T-cell (primary cell): ENCODE measurements at regions not wholly inside any gene's neighbourhood (a gene's known extent, or its start where the extent isn't known, plus 50 kb on each side); places are given as distances from the start of the nearest gene placed in this dataset.
"Not testable (repeated sequence)": the region's sequence is repeated elsewhere in the genome, so short reads cannot be mapped to it uniquely, and the experiment has no call there.

Source experiments
- ATAC-seq, 4 experiments: fragments of 200-7000 bp in 3 of 4; fragments of 150-1000 bp in 1 of 4; cut with Tn5 transposase; replicated peaks in 1 of 4; 1 replicate in 3 of 4; 2 replicates in 1 of 4; pipeline ENCODE4 v1.10.0; 2021; ENCODE audit warnings: moderate library complexity in 3 of 4, mild to moderate bottlenecking in 2 of 4, moderate number of reproducible peaks in 1 of 4
- CTCF ChIA-PET, 2 donors: fragments of 300-600 bp; sonication (Branson Sonifier 250); formaldehyde crosslinking; loops; one replicate each; lab custom pipeline; 2022; ENCODE audit warnings: antibody characterized with exemption in 2 of 2; lab: Charles Lee
- POLR2A ChIA-PET, 2 donors: fragments of 300-600 bp; sonication (Branson Sonifier 250); formaldehyde crosslinking; loops; one replicate each; lab custom pipeline; 2022; ENCODE audit warnings: antibody characterized with exemption in 2 of 2; lab: Charles Lee
- DNase-seq, 35 experiments: peaks; one replicate each; pipeline versions ENCODE4 v3.0.0 to v3.0.0-alpha.2; 2013 to 2023
- H3K27ac ChIP-seq: one replicate; pipeline ENCODE4 v1.5.1; 2013; ENCODE audit warnings: low read length
- H3K27me3 ChIP-seq, 2 experiments: replicated peaks in 1 of 2; 1 replicate in 1 of 2; 2 replicates in 1 of 2; pipeline versions ENCODE4 v1.6.1 to v1.7.0; 2013; ENCODE audit warnings: low read length in 1 of 2, mixed read lengths in 1 of 2; ENCODE audit not compliant: control insufficient read depth in 2 of 2, insufficient read depth in 2 of 2; ENCODE audit errors: extremely low read depth in 1 of 2
- H3K36me3 ChIP-seq, 2 donors: 1 replicate in 1 of 2; 2 replicates in 1 of 2; pipeline versions ENCODE4 v1.6.1 to v1.7.0; 2013; ENCODE audit warnings: low read length in 1 of 2; ENCODE audit not compliant: control insufficient read depth in 2 of 2, insufficient read depth in 1 of 2; ENCODE audit errors: extremely low read depth in 1 of 2
- H3K4me1 ChIP-seq, 2 experiments: 1 replicate in 1 of 2; 2 replicates in 1 of 2; pipeline versions ENCODE4 v1.6.1 to v1.7.0; 2013; ENCODE audit warnings: low read length in 2 of 2, mixed read lengths in 1 of 2; ENCODE audit not compliant: insufficient read depth in 2 of 2, control insufficient read depth in 1 of 2; ENCODE audit errors: extremely low read depth in 1 of 2
- H3K4me3 ChIP-seq, 2 donors: 1 replicate in 1 of 2; 2 replicates in 1 of 2; pipeline versions ENCODE4 v1.5.1 to v1.7.0; 2013; ENCODE audit warnings: mild to moderate bottlenecking in 2 of 2, low read length in 1 of 2, moderate library complexity in 1 of 2; ENCODE audit not compliant: control insufficient read depth in 1 of 2; ENCODE audit errors: extremely low read depth in 1 of 2
- H3K9me3 ChIP-seq: 2 replicates; pipeline ENCODE4 v1.7.0; 2013
- H3K27ac Mint-ChIP-seq, 2 donors: one replicate each; pipeline ENCODE4 v1.8.0; 2020 to 2021; ENCODE audit warnings: mild to moderate bottlenecking in 2 of 2, mixed read lengths in 2 of 2
- H3K27me3 Mint-ChIP-seq, 2 donors: one replicate each; pipeline ENCODE4 v1.8.0; 2021 to 2022; ENCODE audit warnings: mixed read lengths in 2 of 2
- H3K36me3 Mint-ChIP-seq: one replicate; pipeline ENCODE4 v1.8.0; 2021; ENCODE audit warnings: mixed read lengths
- H3K4me1 Mint-ChIP-seq, 3 donors: one replicate each; pipeline ENCODE4 v1.8.0; 2020 to 2022; ENCODE audit warnings: mixed read lengths in 3 of 3, mild to moderate bottlenecking in 1 of 3
- H3K4me3 Mint-ChIP-seq, 3 donors: one replicate each; pipeline ENCODE4 v1.8.0; 2020 to 2022; ENCODE audit warnings: mild to moderate bottlenecking in 3 of 3, mixed read lengths in 3 of 3, moderate library complexity in 3 of 3
- H3K9me3 Mint-ChIP-seq, 3 donors: one replicate each; pipeline ENCODE4 v1.8.0; 2020 to 2022; ENCODE audit warnings: mixed read lengths in 3 of 3
- WGBS: methylation state at CpG from one replicate; pipeline ENCODE4 v1.1.5; 2013; ENCODE audit warnings: missing lambda C conversion rate; ENCODE audit not compliant: insufficient coverage; 5-methylcytosine and 5-hydroxymethylcytosine counted together

DNA sequence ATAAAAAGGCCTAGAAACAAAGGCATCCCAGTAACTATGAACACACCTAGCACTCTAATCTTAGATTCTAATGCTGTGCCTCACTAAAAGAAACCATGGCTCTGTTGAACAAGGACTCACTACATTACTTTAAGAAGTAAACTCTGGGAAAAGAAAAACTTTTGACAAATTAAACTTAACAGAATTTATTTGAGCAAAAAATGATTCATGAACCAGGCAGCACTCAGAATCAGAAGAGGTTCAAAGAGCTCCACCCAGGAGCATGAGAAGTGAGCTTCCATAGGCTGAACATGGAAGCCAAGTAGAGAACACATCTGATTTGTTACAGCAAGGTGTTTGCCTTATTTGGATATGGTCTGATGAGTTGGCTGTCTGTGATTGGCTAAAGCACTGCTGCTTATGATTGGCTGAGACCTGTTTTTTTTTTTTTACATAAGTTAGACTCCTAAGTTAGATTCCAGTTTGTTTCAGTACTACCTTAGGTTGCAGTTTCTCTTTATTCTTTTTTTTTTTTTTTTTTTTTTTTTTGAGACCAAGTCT, 343.6 kb upstream of the SASH1 start:
- Histone ChIP-seq H3K9me3 (no peaks in the 10 kb centered on the region), H3K27me3 (no peaks in the 10 kb centered on the region), H3K27ac (no peak overlapping the region), H3K4me1 (no peaks in the 10 kb centered on the region), H3K4me3 (no peak overlapping the region), H3K36me3 (no peaks in the 10 kb centered on the region)
- ChIA-PET POLR2A (no interaction called here), CTCF (no interaction called here)
- Mint-ChIP-seq H3K4me3 (no peak overlapping the region), H3K4me1 (no peaks in the 10 kb centered on the region), H3K9me3 (peaks cover 4 to 11% (median 11%) of the 10 kb centered on the region in 3 donors), H3K27ac (no peak overlapping the region), H3K36me3 (no peaks in the 10 kb centered on the region), H3K27me3 (no peaks in the 10 kb centered on the region)
- ATAC-seq (no peak), DNase-seq (no peak)

DNA sequence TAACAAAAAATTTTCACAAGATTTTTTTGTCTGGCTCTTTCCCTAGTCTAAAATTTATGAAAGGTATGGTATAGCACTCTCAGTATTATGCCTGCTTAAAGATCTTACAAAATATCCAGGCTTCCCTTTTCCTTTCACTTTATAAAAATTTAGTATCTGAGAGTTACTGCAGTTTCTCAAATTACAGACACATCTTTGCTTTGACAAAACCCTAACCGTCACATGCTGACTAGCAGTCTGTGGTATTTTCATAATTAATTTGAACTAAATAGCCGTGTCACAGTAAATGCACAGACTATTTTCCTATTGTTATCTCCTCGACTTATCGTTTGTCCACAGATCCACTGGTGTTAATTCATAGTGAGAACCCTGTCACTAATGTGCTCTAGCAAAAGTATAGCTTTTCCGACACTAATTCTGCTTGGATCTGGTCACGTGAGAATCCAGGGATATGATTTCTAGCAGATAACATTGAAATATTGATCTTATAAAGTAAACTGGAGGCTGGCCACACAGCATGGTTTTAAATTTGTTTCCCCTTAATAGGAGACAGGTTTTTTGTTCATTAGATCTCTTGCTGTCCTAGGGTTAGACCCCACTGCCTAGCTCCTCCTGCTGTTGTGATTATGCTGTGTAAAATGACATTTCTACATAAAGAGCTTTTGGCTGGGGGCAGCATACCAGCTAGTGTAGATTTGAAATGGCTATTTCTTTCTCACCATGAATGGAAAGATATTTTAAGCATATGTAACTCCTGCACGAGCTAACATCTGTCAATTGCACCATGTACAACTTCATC, 340.6 kb upstream of the SASH1 start:
- Mint-ChIP-seq H3K27me3 (no peaks in the 10 kb centered on the region), H3K27ac (no peak overlapping the region), H3K4me1 (no peaks in the 10 kb centered on the region), H3K4me3 (no peak overlapping the region), H3K9me3 (peaks cover 8 to 14% (median 10%) of the 10 kb centered on the region in 3 donors), H3K36me3 (no peaks in the 10 kb centered on the region)
- Histone ChIP-seq H3K36me3 (no peaks in the 10 kb centered on the region), H3K27me3 (no peaks in the 10 kb centered on the region), H3K9me3 (no peaks in the 10 kb centered on the region), H3K4me1 (no peaks in the 10 kb centered on the region), H3K27ac (no peak overlapping the region), H3K4me3 (no peak overlapping the region)
- CTCF ChIA-PET = no interaction called here
- POLR2A ChIA-PET = no interaction called here
- DNase-seq (no peak), ATAC-seq (no peak)
- 100% methylated on average over 1 of the region's 7 CpGs for WGBS

DNA sequence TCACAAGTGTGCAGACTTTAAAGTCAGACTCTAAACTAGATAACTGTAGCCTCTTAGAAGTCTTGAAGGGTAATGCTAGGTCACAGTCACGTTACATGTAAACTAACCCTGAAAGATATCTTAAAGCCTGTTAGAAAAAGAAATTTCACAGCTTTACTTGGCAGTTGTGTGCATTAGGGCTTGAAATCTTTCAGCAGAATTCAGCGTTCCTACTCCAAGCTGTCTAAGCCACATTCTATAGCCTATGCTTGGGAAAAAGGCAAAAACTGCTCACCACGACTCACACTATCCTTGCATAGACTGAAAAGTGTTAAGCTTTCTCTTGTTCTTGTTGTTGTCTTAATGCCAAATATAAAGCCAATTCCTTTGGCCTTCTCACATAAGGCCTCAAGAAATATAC, 338.0 kb upstream of the SASH1 start:
- Mint-ChIP-seq H3K4me1 (no peaks in the 10 kb centered on the region), H3K4me3 (no peak overlapping the region), H3K36me3 (no peaks in the 10 kb centered on the region), H3K27me3 (no peaks in the 10 kb centered on the region), H3K9me3 (peaks cover 3 to 11% (median 4%) of the 10 kb centered on the region in 3 donors), H3K27ac (no peak overlapping the region)
- ATAC-seq (no peak), DNase-seq (no peak)
- Histone ChIP-seq H3K27ac (no peak overlapping the region), H3K9me3 (no peaks in the 10 kb centered on the region), H3K36me3 (no peaks in the 10 kb centered on the region), H3K4me3 (no peak overlapping the region), H3K27me3 (no peaks in the 10 kb centered on the region), H3K4me1 (no peaks in the 10 kb centered on the region)
- 100% methylated on average over 1 of the region's 3 CpGs for WGBS
- ChIA-PET POLR2A (interaction anchor here in 1 of 2 donors (0.7 kb wide), 1 partner anchor 342 kb away, joined by 3 read pairs; no protein-coding TSS in a partner anchor), CTCF (no interaction called here)

DNA sequence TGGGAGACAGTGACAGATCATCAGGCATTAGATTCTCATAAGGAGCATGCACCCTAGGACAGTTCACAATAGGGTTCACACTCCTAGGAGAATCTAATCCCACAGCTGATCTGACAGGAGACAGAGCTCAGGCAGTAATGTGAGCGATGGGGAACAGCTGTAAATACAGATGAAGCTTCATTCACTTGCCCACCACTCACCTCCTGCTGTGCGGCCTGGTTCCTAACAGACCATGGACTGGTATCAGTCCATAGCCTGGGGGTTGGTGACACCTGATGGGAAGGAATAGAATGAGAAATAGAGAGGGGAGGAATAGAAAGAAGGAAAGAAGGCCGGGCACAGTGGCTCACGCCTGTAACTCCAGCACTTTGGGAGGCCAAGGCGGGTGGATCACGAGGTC, 336.8 kb upstream of the SASH1 start:
- DNase-seq (no peak), ATAC-seq (no peak)
- H3K27ac ChIP-seq = no peak overlapping the region
- Mint-ChIP-seq H3K27ac (no peak overlapping the region), H3K4me1 (no peaks in the 10 kb centered on the region), H3K9me3 (peaks cover 9 to 11% (median 10%) of the 10 kb centered on the region in 3 donors), H3K27me3 (no peaks in the 10 kb centered on the region), H3K36me3 (no peaks in the 10 kb centered on the region), H3K4me3 (no peak overlapping the region)
- WGBS = no CpG with 5 or more reads among the region's 6 CpGs
- no peaks in the 10 kb centered on the region for H3K36me3 ChIP-seq
- CTCF ChIA-PET = no interaction called here
- no peaks in the 10 kb centered on the region for H3K9me3 ChIP-seq
- no peak overlapping the region for H3K4me3 ChIP-seq
- H3K27me3 ChIP-seq = no peaks in the 10 kb centered on the region
- POLR2A ChIA-PET = interaction anchor here in 1 of 2 donors (0.5 kb wide), 1 partner anchor 351 kb away, joined by 5 read pairs; no protein-coding TSS in a partner anchor
- H3K4me1 ChIP-seq = no peaks in the 10 kb centered on the region

DNA sequence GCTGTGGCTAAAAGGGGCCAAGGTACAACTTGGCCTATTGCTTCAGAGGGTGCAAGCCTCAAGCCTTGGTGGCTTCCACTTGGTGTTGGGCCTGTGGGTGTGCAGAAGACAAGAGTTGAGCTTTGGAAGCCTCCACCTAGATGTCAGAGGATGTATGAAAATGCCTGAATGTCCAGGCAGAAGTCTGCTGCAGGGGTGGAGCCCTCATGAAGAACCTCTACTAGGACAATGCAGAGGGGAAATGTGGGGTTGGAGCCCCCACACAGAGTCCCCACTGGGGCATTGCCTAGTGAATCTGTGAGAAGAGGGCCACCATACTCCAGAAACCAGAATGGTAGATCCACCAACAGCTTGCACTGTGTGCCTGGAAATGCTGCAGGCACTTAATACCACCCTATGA, 332.1 kb upstream of the SASH1 start:
- peaks cover 9 to 22% (median 22%) of the 10 kb centered on the region in 3 donors for H3K9me3 Mint-ChIP-seq
- H3K27me3 ChIP-seq, POLR2A ChIA-PET, H3K9me3 ChIP-seq, H3K4me1 ChIP-seq, H3K36me3 ChIP-seq, H3K27ac Mint-ChIP-seq, H3K27ac ChIP-seq, H3K4me3 ChIP-seq, H3K36me3 Mint-ChIP-seq, H3K4me1 Mint-ChIP-seq, H3K4me3 Mint-ChIP-seq, H3K27me3 Mint-ChIP-seq, DNase-seq, ATAC-seq, CTCF ChIA-PET: not testable (repeated sequence)

DNA sequence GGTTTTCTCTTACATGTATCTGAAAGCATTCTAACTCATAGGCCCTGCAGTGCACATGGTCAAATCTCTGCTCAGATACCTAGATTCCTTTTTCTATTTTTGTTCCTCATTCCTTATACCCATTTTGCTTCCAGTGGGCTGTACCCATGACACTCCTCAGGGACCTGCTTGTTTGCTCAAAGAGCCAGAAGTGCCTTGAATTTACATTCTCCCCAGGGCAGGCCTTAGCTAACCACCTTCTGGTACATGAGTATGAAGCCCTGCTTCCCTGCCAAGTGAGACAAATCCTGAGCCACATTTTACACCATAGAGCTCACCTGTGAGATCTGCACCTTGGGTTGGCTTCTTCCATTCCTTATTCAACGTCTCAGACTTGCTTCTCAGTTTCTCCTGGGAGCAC, 326.6 kb upstream of the SASH1 start:
- no peak overlapping the region for H3K27ac Mint-ChIP-seq
- H3K4me3 Mint-ChIP-seq = no peak overlapping the region
- peaks cover 0 to 28% (median 11%) of the 10 kb centered on the region in 3 donors for H3K9me3 Mint-ChIP-seq
- Histone ChIP-seq H3K4me3 (no peak overlapping the region), H3K27ac (no peak overlapping the region), H3K4me1 (no peaks in the 10 kb centered on the region), H3K9me3 (no peaks in the 10 kb centered on the region), H3K27me3 (no peaks in the 10 kb centered on the region), H3K36me3 (no peaks in the 10 kb centered on the region)
- WGBS = 44% methylated on average over 1 of the region's 1 CpG
- no peak for ATAC-seq
- H3K27me3 Mint-ChIP-seq = no peaks in the 10 kb centered on the region
- H3K36me3 Mint-ChIP-seq = no peaks in the 10 kb centered on the region
- POLR2A ChIA-PET = no interaction called here
- no peaks in the 10 kb centered on the region for H3K4me1 Mint-ChIP-seq
- no peak for DNase-seq
- CTCF ChIA-PET = no interaction called here
